ENCODE measurements at regions not wholly inside any gene's neighbourhood (a gene's known extent, or its start where the extent isn't known, plus 50 kb on each side); places are given as distances from the start of the nearest gene placed in this dataset.

DNA sequence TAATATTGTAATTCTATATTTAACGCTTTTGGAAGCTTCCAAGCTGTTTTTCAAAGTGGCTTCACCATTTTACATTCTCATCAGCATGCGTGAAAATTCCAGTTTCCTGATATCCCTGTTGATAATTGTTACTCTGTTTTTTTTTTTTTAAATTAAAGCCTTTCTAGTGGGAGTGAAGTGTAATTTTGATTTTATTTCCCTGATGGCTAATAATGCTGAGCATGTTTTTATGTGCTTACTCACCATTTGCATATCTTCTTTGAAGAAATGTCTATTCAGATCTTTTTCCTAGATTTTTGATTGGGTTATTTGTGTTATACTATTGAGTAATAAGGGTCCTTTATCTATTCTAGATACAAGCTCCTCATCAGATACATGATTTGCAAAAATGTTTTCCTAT lies 382.8 kb upstream of the HS6ST1 start:
- no peaks in the 10 kb centered on the region for H3K36me3 ChIP-seq (ENCODE audit: control insufficient read depth, insufficient read depth, low read length)
- H3K27me3 ChIP-seq (replicated peaks; ENCODE audit: control insufficient read depth, insufficient read depth, low read length), result no peaks in the 10 kb centered on the region
- H3K27ac Mint-ChIP-seq (ENCODE audit: unreplicated experiment), result no peak overlapping the region
- POLR2A ChIA-PET, result no interaction called here
- no peaks in the 10 kb centered on the region for H3K36me3 Mint-ChIP-seq (ENCODE audit: insufficient read depth, unreplicated experiment)
- BruUV-seq (replicated peaks), result no TSS peak
- no peaks in the 10 kb centered on the region for H3K9me3 Mint-ChIP-seq (ENCODE audit: unreplicated experiment)
- H3K4me1 Mint-ChIP-seq (ENCODE audit: low read depth, unreplicated experiment), result no peaks in the 10 kb centered on the region
- intact Hi-C loops (cut with micrococcal nuclease; ENCODE audit: unreplicated experiment), result no loop called here
- CTCF ChIA-PET, result no interaction called here
- peaks cover 15% of the 10 kb centered on the region for H3K27me3 Mint-ChIP-seq (ENCODE audit: insufficient read depth, unreplicated experiment)
- H3K4me1 ChIP-seq, result no peaks in the 10 kb centered on the region
- H3K9me3 ChIP-seq, result peaks cover 4% of the 10 kb centered on the region; the same call in 1 of the 2 replicates
- no peak for DNase-seq
- no peak overlapping the region for H3K4me3 ChIP-seq (ENCODE audit: low read depth, low read length)
- TF ChIP-seq, protein P1, sequence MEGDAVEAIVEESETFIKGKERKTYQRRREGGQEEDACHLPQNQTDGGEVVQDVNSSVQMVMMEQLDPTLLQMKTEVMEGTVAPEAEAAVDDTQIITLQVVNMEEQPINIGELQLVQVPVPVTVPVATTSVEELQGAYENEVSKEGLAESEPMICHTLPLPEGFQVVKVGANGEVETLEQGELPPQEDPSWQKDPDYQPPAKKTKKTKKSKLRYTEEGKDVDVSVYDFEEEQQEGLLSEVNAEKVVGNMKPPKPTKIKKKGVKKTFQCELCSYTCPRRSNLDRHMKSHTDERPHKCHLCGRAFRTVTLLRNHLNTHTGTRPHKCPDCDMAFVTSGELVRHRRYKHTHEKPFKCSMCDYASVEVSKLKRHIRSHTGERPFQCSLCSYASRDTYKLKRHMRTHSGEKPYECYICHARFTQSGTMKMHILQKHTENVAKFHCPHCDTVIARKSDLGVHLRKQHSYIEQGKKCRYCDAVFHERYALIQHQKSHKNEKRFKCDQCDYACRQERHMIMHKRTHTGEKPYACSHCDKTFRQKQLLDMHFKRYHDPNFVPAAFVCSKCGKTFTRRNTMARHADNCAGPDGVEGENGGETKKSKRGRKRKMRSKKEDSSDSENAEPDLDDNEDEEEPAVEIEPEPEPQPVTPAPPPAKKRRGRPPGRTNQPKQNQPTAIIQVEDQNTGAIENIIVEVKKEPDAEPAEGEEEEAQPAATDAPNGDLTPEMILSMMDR (IDR thresholded peaks at IDR 0.05; ENCODE audit: insufficient read depth in 1 of 2, low read depth in 1 of 2, low read length in 1 of 2, severe bottlenecking in 1 of 2, unreplicated experiment in 1 of 2), result no peak
- no peak overlapping the region for H3K4me3 Mint-ChIP-seq (ENCODE audit: unreplicated experiment)

DNA sequence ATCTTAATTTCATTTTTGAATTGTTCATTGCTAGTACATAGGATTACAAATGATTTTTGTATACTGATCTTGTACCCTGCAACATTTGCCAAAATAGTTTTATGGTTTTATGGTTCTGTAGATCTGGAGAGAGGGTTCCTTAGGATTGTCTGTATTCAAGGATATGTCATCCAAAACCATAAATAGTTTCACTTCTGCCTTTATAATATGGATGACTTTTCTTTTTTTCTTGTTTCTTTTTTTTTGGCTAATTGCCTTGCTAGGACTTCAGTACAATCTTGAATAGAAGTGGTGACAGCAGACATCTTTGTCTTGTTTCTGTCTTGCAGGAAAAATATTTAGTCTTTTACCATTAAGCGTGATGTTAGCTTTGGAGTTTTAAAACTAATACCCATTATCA lies 383.9 kb upstream of the HS6ST1 start:
- no TSS peak for BruUV-seq (replicated peaks)
- H3K36me3 Mint-ChIP-seq (ENCODE audit: insufficient read depth, unreplicated experiment), result no peaks in the 10 kb centered on the region
- no peak overlapping the region for H3K4me3 ChIP-seq (ENCODE audit: low read depth, low read length)
- H3K9me3 ChIP-seq, result peaks cover 4% of the 10 kb centered on the region; the same call in 1 of the 2 replicates
- H3K4me1 ChIP-seq, result no peaks in the 10 kb centered on the region
- H3K27me3 Mint-ChIP-seq (ENCODE audit: insufficient read depth, unreplicated experiment), result peaks cover 12% of the 10 kb centered on the region
- DNase-seq, result no peak
- no peaks in the 10 kb centered on the region for H3K36me3 ChIP-seq (ENCODE audit: control insufficient read depth, insufficient read depth, low read length)
- POLR2A ChIA-PET, result no interaction called here
- TF ChIP-seq, protein P1 (IDR thresholded peaks at IDR 0.05; ENCODE audit: insufficient read depth in 1 of 2, low read depth in 1 of 2, low read length in 1 of 2, severe bottlenecking in 1 of 2, unreplicated experiment in 1 of 2), result no peak
- intact Hi-C loops (cut with micrococcal nuclease; ENCODE audit: unreplicated experiment), result no loop called here
- no peak overlapping the region for H3K4me3 Mint-ChIP-seq (ENCODE audit: unreplicated experiment)
- H3K9me3 Mint-ChIP-seq (ENCODE audit: unreplicated experiment), result peaks cover under 1% of the 10 kb centered on the region
- H3K27me3 ChIP-seq (replicated peaks; ENCODE audit: control insufficient read depth, insufficient read depth, low read length), result no peaks in the 10 kb centered on the region
- no peaks in the 10 kb centered on the region for H3K4me1 Mint-ChIP-seq (ENCODE audit: low read depth, unreplicated experiment)
- CTCF ChIA-PET, result no interaction called here
- H3K27ac Mint-ChIP-seq (ENCODE audit: unreplicated experiment), result no peak overlapping the region

DNA sequence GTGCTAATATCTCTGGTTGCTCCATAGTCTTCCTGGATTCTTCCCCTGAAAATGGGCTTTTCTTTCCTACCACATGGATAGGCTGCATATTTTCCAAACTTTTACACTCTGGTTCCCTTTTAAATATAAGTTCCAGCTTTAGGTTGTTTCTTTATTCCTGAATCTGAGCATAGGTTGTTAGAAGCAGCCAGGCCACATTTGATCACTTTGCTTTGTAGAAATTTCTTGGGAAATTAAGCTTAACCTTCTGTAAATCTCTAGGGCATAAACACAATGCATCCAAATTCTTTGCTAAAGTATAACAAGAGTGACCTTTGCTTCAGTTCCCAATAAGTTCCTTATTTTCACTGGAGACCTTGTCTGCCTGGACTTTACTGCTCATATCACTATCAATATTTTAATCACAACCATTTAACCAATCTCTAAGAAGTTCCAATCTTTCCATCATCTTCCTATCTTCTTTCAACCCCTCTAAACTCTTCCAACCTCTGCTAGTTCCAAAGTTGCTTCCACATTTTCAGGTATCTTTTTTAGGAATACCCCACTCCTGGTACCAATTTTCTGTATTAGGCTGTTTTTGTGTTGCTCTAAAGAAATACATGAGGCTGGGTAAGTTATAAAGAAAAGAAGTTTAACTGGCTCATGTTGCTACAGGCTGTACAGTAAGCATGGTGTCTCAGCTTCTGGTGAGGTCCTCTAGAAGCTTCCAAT lies 389.6 kb upstream of the HS6ST1 start:
- POLR2A ChIA-PET, result no interaction called here
- CTCF ChIA-PET, result no interaction called here
- no peaks in the 10 kb centered on the region for H3K36me3 ChIP-seq (ENCODE audit: control insufficient read depth, insufficient read depth, low read length)

More for the DNA sequence above, 389.6 kb upstream of the HS6ST1 start:
- TF ChIP-seq, protein P1 (IDR thresholded peaks at IDR 0.05; ENCODE audit: insufficient read depth in 1 of 2, low read depth in 1 of 2, low read length in 1 of 2, severe bottlenecking in 1 of 2, unreplicated experiment in 1 of 2), result no peak
- Mint-ChIP-seq H3K4me3 (ENCODE audit: unreplicated experiment) (no peak overlapping the region), H3K27ac (ENCODE audit: unreplicated experiment) (no peak overlapping the region), H3K36me3 (ENCODE audit: insufficient read depth, unreplicated experiment) (no peaks in the 10 kb centered on the region), H3K4me1 (ENCODE audit: low read depth, unreplicated experiment) (no peaks in the 10 kb centered on the region), H3K27me3 (ENCODE audit: insufficient read depth, unreplicated experiment) (peaks cover 9% of the 10 kb centered on the region), H3K9me3 (ENCODE audit: unreplicated experiment) (peaks cover 30% of the 10 kb centered on the region)
- no TSS peak for BruUV-seq (replicated peaks)
- Histone ChIP-seq H3K9me3 (peaks cover 13% of the 10 kb centered on the region), H3K27me3 (replicated peaks; ENCODE audit: control insufficient read depth, insufficient read depth, low read length) (no peaks in the 10 kb centered on the region), H3K4me1 (no peaks in the 10 kb centered on the region), H3K4me3 (ENCODE audit: low read depth, low read length) (no peak overlapping the region)
- DNase-seq, result no peak
- intact Hi-C loops (cut with micrococcal nuclease; ENCODE audit: unreplicated experiment), result no loop called here

All from Caco-2 (cell line).